GM21367 (cell line): ENCODE measurements at regions not wholly inside any gene's neighbourhood (a gene's known extent, or its start where the extent isn't known, plus 50 kb on each side); places are given as distances from the start of the nearest gene placed in this dataset.
"Not testable (repeated sequence)": the region's sequence is repeated elsewhere in the genome, so short reads cannot be mapped to it uniquely, and the experiment has no call there.

ENCODE experiments used
- ATAC-seq: cut with Tn5 transposase; IDR thresholded peaks from one replicate; pipeline ENCODE4 v1.9.1; 2021; ENCODE audit not compliant: unreplicated experiment

DNA sequence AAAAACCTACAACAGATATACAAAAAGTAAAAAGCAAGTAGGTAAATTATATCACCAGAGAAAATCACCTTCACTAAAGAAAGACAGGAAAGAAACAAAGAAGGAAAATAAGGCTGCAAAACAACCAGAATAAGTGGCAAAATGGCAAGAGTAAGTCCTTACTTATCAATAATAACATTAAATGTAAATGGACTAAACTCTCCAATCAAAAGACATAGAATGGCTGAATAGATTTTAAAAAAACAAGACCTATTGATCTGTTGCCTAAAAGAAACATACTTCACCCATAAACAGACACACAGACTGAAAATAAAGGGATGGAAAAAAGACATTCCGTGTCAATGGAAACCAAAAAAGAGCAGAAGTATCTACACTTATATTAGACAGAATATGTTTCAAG is 695.7 kb upstream of the FAT3 start:
- ATAC-seq: no peak

DNA sequence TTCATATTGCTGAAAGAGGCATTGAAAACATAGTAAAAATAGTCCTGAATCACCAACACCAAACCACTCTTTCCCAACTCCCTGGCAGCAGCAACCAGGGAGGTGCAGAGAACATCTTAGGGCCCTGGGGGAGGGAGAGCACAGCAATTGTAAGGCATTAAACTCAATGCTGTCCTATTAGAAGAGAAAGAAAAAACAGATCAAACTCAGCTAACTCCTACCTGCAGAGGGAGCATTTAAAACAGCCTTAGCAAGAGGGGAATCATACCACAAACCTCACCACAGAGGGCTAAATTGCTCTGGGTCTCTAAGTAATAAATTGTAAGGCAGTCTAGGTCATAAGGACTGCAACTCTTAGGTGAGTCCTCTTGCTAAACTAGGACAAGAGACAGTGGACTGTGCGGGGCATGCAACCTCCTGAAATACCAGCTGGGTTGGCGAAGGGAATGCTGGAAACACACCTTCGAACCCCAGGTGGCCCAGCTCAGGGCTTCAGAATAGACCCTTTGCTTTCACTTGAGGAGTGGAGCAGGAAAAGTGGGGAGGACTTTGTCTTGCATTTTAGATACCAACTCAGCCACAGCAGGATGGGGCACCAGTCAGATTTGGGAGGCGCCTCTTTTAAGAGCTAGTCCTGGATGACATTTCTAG is 697.1 kb upstream of the FAT3 start:
- no peak for ATAC-seq

DNA sequence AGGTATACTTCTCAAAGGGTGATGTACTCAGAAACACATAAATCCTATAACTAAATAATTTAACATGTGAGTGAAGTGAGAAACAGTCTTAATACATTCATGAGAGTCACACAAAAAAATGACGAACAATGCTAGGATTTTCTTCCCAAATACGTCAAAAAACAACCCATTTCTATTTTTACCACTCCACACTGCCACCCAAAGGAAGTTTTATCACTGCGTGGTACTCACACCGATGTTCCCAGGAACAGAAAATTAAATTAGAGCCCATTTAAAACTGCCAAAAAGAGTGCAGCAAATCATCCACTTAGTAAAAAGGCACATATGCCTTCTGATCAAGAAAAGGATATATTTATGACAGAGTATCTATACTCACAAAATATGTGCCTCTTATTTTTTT is 710.9 kb upstream of the FAT3 start:
- no peak for ATAC-seq

DNA sequence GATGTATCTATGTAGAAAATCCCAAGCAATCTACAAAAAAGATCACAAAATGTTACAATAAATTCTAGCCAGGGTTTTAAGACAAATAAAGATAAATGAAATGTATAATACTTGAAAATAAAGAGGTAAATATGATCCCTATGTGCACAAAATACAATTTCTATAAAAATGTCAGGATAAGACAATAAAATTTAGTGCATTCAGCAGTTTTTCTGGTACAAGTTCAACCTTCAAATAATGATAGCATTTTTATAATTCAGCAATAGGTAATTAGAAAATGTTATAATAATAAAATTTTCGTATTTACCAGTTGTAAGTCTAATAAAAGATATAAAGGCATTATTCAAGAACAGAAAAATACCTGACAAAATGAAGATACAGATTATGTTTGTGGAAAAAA is 726.8 kb upstream of the FAT3 start:
- ATAC-seq: no peak

DNA sequence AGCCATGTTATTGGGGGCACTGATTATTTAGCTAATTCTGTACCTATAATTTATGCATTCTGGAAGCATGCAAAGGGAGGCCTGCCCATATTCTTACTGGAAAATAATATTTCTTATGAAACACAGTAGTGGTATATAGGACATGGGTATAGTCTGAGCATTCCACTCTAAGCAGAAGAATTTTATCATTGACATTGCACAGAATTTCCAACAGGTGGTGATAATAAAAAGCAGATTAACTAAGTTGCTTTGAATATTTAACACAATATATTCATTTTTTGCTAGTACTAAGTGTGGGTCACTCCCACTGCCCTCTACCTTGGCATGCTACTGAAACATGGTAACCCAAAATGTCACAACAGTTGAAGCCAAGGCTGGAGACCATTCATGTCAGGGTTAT is 728.8 kb upstream of the FAT3 start:
- ATAC-seq: no peak

DNA sequence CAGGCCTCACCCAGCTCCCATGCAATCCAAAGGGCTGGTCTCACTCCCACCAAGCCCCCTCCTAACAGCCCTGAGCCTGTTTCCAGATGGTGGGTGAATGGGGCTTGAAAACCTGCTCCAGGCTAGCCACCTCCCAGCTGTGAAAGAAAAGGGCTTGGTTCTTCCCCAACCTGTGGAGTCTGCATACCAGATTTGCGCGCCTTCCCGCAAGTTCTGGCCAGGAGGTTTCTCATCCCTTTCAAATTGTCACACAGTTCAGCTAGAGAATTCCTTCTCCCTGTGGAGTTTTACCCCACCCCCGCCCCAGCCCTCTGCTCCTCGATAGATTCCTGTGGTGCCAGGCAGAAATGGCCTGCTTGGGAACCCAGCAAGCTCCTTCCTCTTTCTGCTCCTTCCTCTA is 734.6 kb upstream of the FAT3 start:
- ATAC-seq: no peak

DNA sequence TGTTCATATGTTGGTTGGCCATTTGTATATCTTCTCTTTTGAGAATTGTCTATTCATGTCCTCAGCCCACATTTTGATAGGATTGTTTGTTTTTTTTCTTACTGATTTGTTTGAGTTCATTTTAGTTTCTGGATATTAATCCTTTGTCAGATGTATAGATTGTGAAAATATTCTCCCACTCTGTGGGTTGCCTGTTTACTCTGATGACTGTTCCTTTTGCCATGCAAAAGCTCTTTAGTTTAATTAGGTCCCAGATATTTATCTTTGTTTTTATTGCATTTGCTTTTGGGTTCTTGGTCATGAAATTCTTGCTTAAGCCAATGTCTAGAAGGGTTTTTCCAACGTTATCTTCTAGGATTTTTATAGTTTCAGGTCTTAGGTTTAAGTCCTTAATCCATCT is 740.7 kb upstream of the FAT3 start:
- ATAC-seq: not testable (repeated sequence)

DNA sequence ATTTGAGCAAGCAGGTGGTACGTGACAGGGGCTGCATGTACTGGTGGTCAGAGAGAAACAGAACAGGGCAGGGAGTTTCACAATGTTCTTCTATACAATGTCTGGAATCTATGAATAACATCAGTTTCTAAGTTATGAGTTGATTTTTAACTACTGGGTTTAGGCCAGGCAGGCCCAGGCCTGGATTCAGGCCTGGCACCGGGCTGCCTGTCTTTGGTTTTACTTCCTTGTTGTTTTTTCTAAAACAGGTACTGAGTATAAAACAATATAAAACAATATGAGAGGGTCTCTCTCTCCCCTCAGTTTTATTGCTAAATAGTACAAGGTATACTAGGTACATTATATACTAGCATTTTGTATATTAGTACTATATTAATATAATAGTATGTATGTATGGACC is 742.7 kb upstream of the FAT3 start:
- not testable (repeated sequence) for ATAC-seq

DNA sequence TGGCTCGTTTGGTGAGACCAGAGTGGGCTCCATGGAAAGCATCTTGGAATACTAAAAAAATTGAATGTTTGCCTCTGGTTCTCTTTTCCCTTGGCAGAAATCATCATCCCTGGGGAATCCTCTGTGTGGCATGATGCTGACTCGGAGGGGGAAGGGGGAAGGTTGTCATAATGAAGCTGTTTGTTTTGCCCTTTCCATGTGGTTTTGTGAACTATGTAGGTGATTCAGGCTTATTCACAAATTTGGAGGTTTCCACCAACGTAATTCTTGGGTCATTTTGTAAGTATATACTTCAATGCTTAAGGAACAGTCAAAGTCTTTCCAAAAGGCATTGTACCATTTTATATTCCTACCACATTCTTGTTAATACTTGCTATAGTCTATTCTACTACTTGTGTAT is 754.0 kb upstream of the FAT3 start:
- ATAC-seq: no peak

DNA sequence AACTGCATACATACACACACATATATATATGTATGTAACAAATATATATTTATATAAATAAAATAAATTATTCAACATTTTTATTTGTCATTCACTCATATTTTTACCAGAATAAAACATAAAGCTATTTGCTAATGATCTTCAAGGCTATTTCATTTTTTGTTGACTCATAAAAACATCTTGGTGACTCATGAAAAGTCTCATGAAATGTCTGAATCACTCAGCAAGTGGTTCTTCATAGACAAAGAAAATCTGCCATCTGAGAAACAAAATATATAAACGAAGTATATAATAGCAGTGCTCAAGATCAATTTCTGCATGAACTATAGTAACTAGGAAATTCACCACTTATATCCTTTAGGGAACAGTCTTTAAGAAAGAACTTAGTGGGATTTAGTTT is 764.8 kb upstream of the FAT3 start:
- ATAC-seq: no peak

DNA sequence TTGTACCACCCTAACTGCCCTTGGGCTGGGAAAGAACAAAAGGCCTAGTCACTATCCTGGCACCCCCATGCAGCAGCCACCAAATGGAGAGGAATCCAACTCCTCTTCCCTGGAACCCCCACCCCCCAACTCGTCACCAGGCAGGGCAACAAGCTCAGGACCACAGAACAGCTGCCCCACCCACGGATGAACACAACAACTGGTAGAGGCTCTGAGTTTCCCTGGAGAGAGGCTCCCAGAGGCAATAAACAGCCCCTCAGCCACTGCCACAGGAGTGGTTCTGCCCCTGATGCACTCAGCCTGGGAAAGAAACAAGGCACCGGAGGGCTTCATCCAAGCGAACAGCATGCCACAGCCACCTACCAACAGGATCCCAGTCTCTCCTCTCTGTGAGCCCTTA is 778.4 kb upstream of the FAT3 start:
- no peak for ATAC-seq

DNA sequence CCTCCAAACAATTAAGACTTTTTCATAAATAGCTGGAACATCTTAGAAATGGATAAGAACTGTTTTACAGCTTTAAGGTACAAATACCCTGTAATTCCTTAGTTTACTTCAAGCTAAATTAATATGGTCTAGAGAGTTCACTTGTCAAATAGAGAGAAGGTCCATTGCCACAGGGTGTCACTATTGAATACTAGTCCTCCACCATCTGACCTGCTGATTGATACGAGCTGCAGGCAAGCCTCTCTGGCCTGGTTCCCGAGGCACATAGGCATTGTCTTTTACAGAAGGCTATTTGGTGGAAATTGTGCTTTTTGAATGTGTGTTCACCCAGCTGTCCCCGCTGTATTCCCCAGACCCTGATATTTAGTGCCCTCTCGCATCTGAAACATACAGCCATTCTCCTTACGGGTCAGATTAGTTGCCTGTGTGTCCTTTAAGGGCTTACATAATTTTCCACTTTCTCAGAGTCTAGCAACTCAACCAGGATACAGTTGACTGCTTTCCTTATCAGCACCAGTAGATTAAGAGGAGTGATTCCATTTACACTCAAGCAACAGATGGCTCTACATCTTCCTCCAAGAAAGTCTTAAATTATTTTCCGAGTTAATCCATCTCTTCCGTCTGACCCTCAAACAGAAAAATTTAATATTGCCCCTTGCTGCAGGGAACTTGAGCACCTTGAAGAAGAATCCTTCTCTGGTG is 788.8 kb upstream of the FAT3 start:
- no peak for ATAC-seq

DNA sequence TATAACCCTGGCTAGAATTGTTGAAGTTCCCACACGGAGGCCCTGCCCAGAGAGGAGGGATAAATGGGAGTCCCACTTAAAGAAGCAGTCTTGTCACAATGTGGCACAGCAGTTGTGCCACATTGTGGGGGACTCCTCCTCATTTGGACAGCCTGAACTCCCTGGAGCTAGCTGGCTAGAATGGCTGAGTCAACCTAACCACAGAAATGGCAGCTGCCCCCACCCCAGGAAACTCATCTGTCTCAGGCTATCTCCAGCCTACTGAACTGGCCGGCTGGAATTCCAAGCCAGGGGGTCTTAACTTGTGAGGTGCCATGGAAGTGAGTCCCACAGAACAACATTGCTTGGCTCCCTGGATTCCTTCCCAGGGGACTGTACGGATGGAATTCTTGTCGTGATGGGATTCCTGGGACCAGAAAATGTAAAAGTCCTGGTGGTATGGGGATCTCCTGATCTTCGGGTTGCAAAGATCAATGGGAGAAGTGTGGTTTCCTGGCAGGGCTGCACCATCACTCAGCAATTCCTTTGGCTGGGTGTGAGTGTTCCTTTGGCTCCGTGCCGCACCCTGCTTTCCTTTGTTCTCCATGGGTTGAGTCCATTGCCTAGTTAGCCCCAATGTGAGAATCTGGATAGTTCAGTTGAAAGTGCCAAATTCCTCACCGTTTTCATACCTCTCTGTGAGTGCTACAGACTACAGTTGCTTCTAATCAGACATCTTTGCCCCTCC is 791.2 kb upstream of the FAT3 start:
- no peak for ATAC-seq

DNA sequence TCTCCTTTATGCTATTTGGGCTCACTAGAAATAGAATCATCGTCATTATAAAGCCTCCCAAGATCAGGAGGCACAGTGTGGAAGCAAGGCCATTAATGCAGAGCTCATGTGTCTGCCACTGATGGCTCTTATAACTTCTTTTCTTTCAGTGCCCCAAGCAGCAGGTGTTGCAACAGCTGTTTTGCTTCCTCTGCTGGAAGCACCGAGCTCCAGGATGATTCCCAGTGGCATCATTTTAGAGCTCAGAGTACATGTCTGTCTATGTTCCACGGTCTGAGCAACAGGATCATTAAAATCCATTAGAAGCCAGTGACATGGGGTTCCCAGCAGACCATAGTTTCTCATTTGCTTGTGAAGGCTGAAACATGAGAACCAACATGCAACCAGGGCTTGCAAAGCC is 803.0 kb upstream of the FAT3 start:
- ATAC-seq: no peak

DNA sequence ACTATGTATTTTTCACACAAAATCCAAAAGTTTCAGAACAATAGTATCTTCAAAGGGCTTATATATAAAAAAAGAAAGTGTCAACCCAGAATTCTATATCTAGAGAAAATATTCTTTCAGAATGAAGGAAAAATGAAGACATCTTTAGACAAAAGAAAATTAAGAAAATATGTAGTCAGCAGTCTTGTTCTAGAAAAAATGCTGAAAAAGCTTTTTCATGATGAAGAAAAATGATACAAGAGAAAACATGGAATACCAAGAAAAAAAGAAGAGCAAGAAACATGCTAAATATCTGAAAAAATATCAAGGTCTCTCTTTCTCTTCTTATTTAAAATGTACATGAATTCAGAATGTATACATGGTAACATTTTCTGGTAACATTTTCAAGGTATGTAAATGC is 816.8 kb upstream of the FAT3 start:
- ATAC-seq: no peak

DNA sequence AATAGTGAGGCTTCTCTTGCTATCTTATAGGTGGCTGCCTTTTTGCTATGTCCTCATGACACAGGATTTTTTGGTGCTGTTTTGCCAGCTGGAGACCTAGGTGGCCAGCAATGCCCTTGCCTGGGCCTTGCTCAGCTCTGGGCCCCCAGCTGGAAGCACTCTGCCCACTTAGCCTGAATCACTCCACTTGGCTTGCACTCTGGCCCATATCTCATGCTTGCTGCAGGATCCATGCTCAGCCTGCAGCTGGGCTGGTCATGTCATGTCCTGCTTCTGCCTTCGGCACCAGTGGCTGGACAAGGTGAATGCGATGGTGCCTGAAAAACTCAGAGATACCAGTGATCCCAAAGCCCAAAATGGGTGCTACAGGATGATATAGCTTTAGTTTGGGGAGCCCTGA is 818.6 kb upstream of the FAT3 start:
- ATAC-seq: no peak

DNA sequence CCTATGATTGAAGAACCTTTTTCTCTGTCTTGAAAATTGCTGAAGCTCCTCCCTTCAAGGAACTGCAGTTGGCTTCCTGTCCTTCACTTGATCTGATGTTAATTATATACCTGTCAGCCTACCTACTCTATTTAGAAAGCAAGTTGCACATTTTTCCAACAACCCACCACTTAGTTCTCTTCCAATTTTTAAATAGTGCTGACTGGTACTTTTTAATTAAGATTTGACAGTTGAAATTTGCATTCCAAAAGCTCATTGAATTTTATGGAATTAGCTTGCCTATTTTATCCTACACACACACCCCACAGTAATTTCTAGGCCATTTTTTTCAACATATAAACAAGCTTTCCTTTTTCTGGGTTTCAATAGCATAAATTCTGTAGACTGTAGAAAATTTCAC is 820.3 kb upstream of the FAT3 start:
- no peak for ATAC-seq

DNA sequence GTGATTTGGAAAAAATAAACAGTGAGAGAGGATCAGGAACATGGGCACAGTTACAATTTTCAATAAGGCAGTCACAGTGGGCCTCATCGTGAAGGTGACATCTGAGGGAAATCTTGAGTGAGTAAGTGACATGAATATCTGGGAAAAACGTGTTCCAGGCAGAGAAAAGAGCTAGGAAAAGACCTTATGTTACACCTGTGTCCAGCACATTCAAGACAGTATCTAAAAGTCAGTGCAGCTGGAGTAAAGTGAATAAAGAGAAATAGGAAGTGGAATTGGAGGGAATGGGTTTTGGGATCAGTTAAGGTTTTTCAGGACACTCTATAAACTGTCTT is 827.5 kb upstream of the FAT3 start:
- no peak for ATAC-seq

DNA sequence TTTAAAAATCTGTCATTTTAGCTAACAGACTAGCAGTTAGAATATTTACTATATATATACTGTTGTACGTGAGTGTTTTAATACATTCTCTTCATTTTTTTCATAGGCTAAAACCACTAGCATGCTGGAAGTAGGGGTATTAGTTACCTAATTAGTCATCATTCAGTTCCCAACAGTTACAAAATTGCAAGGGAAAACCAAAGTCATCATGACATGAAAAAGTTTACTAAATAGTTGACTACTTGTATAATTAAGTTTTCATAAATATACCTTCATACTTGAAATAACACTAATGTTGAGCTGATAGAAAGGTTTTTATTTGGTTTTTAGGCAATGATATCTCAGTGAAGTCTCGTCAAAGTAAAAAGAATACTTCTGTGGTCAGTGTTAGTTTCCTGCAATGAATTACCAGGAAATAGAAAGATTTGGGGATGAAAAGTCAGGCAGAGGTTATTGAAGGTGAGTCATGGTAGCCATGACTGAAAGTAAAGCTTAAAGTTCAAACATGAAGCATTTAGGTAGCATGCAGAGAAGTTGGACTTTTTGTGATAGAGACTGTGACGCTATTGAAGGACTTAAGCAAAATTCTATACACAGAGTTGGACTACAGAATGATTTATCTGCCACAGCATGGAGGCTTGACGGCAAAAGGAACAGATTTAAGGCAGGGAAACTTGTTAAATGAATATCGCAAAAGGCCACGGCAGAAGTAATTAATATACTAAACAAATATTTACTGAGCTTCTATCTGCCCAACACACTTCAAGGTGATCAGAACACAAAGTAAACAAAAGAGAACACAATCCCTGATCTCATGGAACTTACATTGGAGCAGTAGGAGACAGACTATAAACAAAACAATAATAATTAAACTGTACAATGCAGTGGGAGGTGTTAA is 828.1 kb upstream of the FAT3 start:
- no peak for ATAC-seq

DNA sequence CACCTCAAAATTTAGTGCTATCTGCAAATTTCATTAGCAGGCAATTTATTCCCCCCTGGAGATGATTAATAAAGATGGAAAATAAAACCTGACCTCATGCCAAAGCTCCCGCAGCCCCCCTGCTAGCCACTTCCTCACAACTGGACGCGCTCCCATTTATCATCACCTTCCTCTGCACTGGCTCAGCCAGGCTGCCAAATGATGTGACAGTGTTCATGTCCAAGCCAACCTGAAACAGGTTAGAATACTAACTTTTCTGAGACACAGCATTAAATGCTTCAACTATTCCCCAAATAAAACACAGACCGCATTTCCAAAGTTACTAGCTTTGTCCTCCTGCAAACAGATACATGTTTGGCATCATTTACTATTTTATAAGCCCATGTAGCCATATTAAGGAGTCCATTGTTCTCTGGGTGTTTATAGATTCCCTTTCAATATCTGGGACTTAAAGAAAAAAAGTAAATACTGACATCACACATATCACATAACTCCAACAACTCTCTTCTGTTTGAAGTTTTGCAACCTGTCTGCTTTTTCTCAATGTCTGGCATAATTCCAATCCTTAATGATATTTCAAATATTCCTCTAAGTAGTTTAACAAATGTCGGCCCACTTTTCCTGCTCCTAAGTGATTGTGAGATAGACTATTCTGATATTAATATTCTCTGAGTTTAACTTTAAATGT is 829.7 kb upstream of the FAT3 start:
- ATAC-seq: no peak
